OCI-LY3 (cell line): ENCODE measurements at regions not wholly inside any gene's neighbourhood (a gene's known extent, or its start where the extent isn't known, plus 50 kb on each side); places are given as distances from the start of the nearest gene placed in this dataset.

Source experiments
- H2AFZ ChIP-seq: fragments of 200-600, 300-600 bp; shearing (Covaris generic); 2 replicates; pipeline ENCODE4 v1.6.0; 2014; ENCODE audit warnings: antibody characterized with exemption, low read depth, low read length
- H3K27ac ChIP-seq: fragments of 200-600, 300-600 bp; sonication (generic); 2 replicates; pipeline ENCODE4 v1.5.1; 2014; ENCODE audit warnings: mild to moderate bottlenecking, low read length, moderate library complexity, mixed read lengths
- H3K27me3 ChIP-seq: fragments of 200-600, 300-600 bp; sonication (generic); 2 replicates; pipeline ENCODE4 v1.6.1; 2014; ENCODE audit warnings: low read depth, low read length, mixed read lengths
- H3K36me3 ChIP-seq: fragments of 200-600, 300-600 bp; sonication (generic); replicated peaks from 2 replicates; pipeline ENCODE3; 2014; ENCODE audit warnings: low read depth, low read length, mixed read lengths
- H3K4me1 ChIP-seq: fragments of 300-600, 200-600 bp; sonication (generic); 2 replicates; pipeline ENCODE4 v1.6.1; 2014; ENCODE audit warnings: low read length, mixed read lengths
- H3K4me2 ChIP-seq: fragments of 200-600, 300-600 bp; sonication (generic); 2 replicates; pipeline ENCODE4 v1.6.1; 2014; ENCODE audit warnings: low read length, mixed read lengths
- H3K4me3 ChIP-seq: fragments of 300-600, 200-600 bp; sonication (generic); 2 replicates; pipeline ENCODE4 v1.5.1; 2014; ENCODE audit warnings: antibody characterized with exemption, mild to moderate bottlenecking, low read length, moderate library complexity
- H3K79me2 ChIP-seq: fragments of 300-600, 200-600 bp; shearing (Covaris generic); 2 replicates; pipeline ENCODE4 v1.6.1; 2014; ENCODE audit warnings: mild to moderate bottlenecking, low read length, mixed read lengths
- H3K9ac ChIP-seq: fragments of 300-600, 200-600 bp; shearing (Covaris generic); 2 replicates; pipeline ENCODE4 v1.6.0; 2014; ENCODE audit warnings: mild to moderate bottlenecking, low read length, moderate library complexity
- H3K9me3 ChIP-seq: fragments of 200-600, 300-600 bp; shearing (Covaris generic); 2 replicates; pipeline ENCODE4 v1.6.1; 2014; ENCODE audit warnings: low read length, mixed read lengths; ENCODE audit not compliant: insufficient read depth
- H4K20me1 ChIP-seq: fragments of 200-600, 300-600 bp; sonication (generic); 2 replicates; pipeline ENCODE4 v1.6.1; 2016; ENCODE audit warnings: low read length, mixed read lengths; ENCODE audit not compliant: insufficient read depth
- CTCF ChIP-seq: fragments of 200-600, 300-600 bp; sonication (generic); IDR thresholded peaks from 2 replicates; pipeline ENCODE4 v1.5.1; 2014; ENCODE audit warnings: antibody characterized with exemption, low read length, low read depth
- EZH2phosphoT487 ChIP-seq: fragments of 200-600 bp; shearing (Covaris generic); IDR thresholded peaks from 2 replicates; pipeline ENCODE4 v1.6.1; 2018; ENCODE audit warnings: antibody characterized with exemption, mixed run types, low read depth

GRCh38 chr2:47299555-47299954 is 69.6 kb upstream of the EPCAM start:
- Histone ChIP-seq H3K4me3 (no peak overlapping the region), H3K4me2 (no peak overlapping the region), H3K9me3 (no peaks in the 10 kb centered on the region), H3K79me2 (no peaks in the 10 kb centered on the region), H3K27me3 (peaks cover 35% of the 10 kb centered on the region), H3K27ac (no peak overlapping the region), H2AFZ (no peak overlapping the region), H4K20me1 (no peaks in the 10 kb centered on the region), H3K9ac (no peak overlapping the region), H3K4me1 (peaks cover 18% of the 10 kb centered on the region), H3K36me3 (no peaks in the 10 kb centered on the region)
- TF ChIP-seq EZH2phosphoT487 (no peak), CTCF (no peak)

GRCh38 chr2:47298771-47299170 is 70.3 kb upstream of the EPCAM start:
- H3K4me3 ChIP-seq, result no peak overlapping the region
- H3K9me3 ChIP-seq, result no peaks in the 10 kb centered on the region

GRCh38 chr2:47297767-47298425 is 71.2 kb upstream of the EPCAM start:
- H4K20me1 ChIP-seq, result no peaks in the 10 kb centered on the region
- no peak overlapping the region for H3K4me3 ChIP-seq
- H3K9me3 ChIP-seq, result no peaks in the 10 kb centered on the region
- no peak overlapping the region for H3K9ac ChIP-seq
- H3K79me2 ChIP-seq, result no peaks in the 10 kb centered on the region
- no peak overlapping the region for H3K4me2 ChIP-seq
- no peaks in the 10 kb centered on the region for H3K36me3 ChIP-seq
- no peak overlapping the region for H3K27ac ChIP-seq
- peaks cover 18% of the 10 kb centered on the region for H3K4me1 ChIP-seq
- H2AFZ ChIP-seq, result no peak overlapping the region
- TF ChIP-seq EZH2phosphoT487, result no peak
- no peak for TF ChIP-seq CTCF
- H3K27me3 ChIP-seq, result peaks cover 23% of the 10 kb centered on the region

More at GRCh38 chr2:47298771-47299170, 70.3 kb upstream of the EPCAM start:
- no peaks in the 10 kb centered on the region for H3K79me2 ChIP-seq
- peaks cover 18% of the 10 kb centered on the region for H3K4me1 ChIP-seq
- H3K27me3 ChIP-seq, result peaks cover 29% of the 10 kb centered on the region
- no peaks in the 10 kb centered on the region for H3K36me3 ChIP-seq
- no peak overlapping the region for H3K27ac ChIP-seq
- TF ChIP-seq EZH2phosphoT487 (no peak), CTCF (no peak)
- H3K9ac ChIP-seq, result no peak overlapping the region
- no peaks in the 10 kb centered on the region for H4K20me1 ChIP-seq
- H3K4me2 ChIP-seq, result no peak overlapping the region
- no peak overlapping the region for H2AFZ ChIP-seq

GRCh38 chr2:47295981-47296635 is 73.0 kb upstream of the EPCAM start:
- Histone ChIP-seq H2AFZ (no peak overlapping the region), H3K4me1 (peaks cover 15% of the 10 kb centered on the region)

More at GRCh38 chr2:47295981-47296635, 73.0 kb upstream of the EPCAM start:
- Histone ChIP-seq H3K9ac (no peak overlapping the region), H3K9me3 (no peaks in the 10 kb centered on the region), H3K27ac (no peak overlapping the region), H3K36me3 (no peaks in the 10 kb centered on the region), H3K4me3 (no peak overlapping the region), H4K20me1 (no peaks in the 10 kb centered on the region), H3K4me2 (no peak overlapping the region), H3K27me3 (peaks cover 12% of the 10 kb centered on the region), H3K79me2 (no peaks in the 10 kb centered on the region)
- TF ChIP-seq CTCF (no peak), EZH2phosphoT487 (no peak)
